Activated naive CD8-positive, alpha-beta T cell treated with anti-CD3 and anti-CD28 coated beads for 36 hours (primary cell): ENCODE measurements at regions not wholly inside any gene's neighbourhood (a gene's known extent, or its start where the extent isn't known, plus 50 kb on each side); places are given as distances from the start of the nearest gene placed in this dataset.

Source experiments
- DNase-seq: peaks from one replicate; pipeline ENCODE4 v3.0.0; 2021
- H3K27ac Mint-ChIP-seq: one replicate; pipeline ENCODE4 v1.8.0; 2022; ENCODE audit warnings: mild to moderate bottlenecking, moderate library complexity, mixed read lengths
- H3K27me3 Mint-ChIP-seq: one replicate; pipeline ENCODE4 v1.8.0; 2022; ENCODE audit warnings: mild to moderate bottlenecking, mixed read lengths
- H3K36me3 Mint-ChIP-seq: one replicate; pipeline ENCODE4 v1.8.0; 2021; ENCODE audit warnings: mild to moderate bottlenecking, mixed read lengths
- H3K4me1 Mint-ChIP-seq: one replicate; pipeline ENCODE4 v1.8.0; 2021; ENCODE audit warnings: mixed read lengths
- H3K4me3 Mint-ChIP-seq: one replicate; pipeline ENCODE4 v1.8.0; 2022; ENCODE audit warnings: mild to moderate bottlenecking, moderate library complexity, mixed read lengths
- H3K9me3 Mint-ChIP-seq: one replicate; pipeline ENCODE4 v1.8.0; 2022; ENCODE audit warnings: mixed read lengths

GRCh38 chr11:80196041-80196440 lies 755.2 kb upstream of the TENM4 start:
- no peak for DNase-seq
- Mint-ChIP-seq H3K9me3 (peaks cover 3% of the 10 kb centered on the region), H3K4me3 (no peak overlapping the region), H3K27me3 (no peaks in the 10 kb centered on the region), H3K4me1 (no peaks in the 10 kb centered on the region), H3K27ac (no peak overlapping the region), H3K36me3 (no peaks in the 10 kb centered on the region)

DNA sequence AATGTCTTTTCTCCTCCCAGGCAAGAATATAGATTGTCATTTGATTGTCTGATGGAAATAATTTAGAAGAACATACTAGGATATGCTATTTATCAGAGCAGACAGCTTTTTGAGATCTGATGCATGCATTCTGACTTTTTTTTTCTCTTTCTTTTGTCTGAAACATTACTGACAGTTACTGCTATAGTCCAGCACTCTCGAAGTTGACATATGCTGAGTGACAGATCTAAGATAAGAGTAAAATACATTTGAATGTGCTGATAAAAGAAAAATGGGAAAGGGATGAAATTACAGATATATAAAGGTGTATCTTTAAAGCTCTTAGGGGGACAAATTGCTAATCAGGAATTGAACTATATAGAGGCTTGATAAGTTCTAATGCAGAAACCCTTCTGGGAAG lies 753.8 kb upstream of the TENM4 start:
- Mint-ChIP-seq H3K36me3 (no peaks in the 10 kb centered on the region), H3K27ac (no peak overlapping the region), H3K4me1 (no peaks in the 10 kb centered on the region), H3K27me3 (no peaks in the 10 kb centered on the region), H3K9me3 (peaks cover 1% of the 10 kb centered on the region), H3K4me3 (no peak overlapping the region)
- DNase-seq, result no peak

DNA sequence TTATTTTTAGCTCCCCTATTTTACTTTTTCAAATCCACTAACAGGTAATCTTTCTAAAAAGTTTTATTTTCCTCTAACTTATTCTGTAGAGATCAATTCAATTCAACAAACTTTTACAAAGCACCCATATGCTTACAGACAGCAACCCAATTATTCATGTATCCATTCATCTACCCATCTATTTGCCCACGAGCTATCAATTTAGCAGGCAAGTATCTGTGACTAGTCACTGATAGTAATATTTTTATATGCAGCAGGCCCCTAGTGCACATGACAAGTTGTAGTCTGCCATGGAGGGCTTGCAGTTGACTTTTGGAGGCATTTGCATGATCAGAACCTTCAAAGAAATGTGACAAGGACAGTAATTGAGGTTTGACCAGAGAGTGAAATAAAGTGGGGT lies 753.2 kb upstream of the TENM4 start:
- no peak for DNase-seq
- Mint-ChIP-seq H3K36me3 (no peaks in the 10 kb centered on the region), H3K4me1 (no peaks in the 10 kb centered on the region), H3K27ac (no peak overlapping the region), H3K9me3 (peaks cover 1% of the 10 kb centered on the region), H3K4me3 (no peak overlapping the region), H3K27me3 (no peaks in the 10 kb centered on the region)

- no peak overlapping the region for H3K4me3 Mint-ChIP-seq
- no peaks in the 10 kb centered on the region for H3K9me3 Mint-ChIP-seq
- no peaks in the 10 kb centered on the region for H3K27me3 Mint-ChIP-seq
- H3K4me1 Mint-ChIP-seq, result no peaks in the 10 kb centered on the region
- no peak overlapping the region for H3K27ac Mint-ChIP-seq
- H3K36me3 Mint-ChIP-seq, result no peaks in the 10 kb centered on the region
- no peak for DNase-seq
Measured at GRCh38 chr11:80188076-80188627, 747.3 kb upstream of the TENM4 start.

GRCh38 chr11:80186692-80187091 lies 745.9 kb upstream of the TENM4 start:
- H3K36me3 Mint-ChIP-seq, result no peaks in the 10 kb centered on the region
- no peak for DNase-seq
- no peaks in the 10 kb centered on the region for H3K9me3 Mint-ChIP-seq
- no peak overlapping the region for H3K4me3 Mint-ChIP-seq
- H3K27me3 Mint-ChIP-seq, result no peaks in the 10 kb centered on the region
- no peak overlapping the region for H3K27ac Mint-ChIP-seq
- H3K4me1 Mint-ChIP-seq, result no peaks in the 10 kb centered on the region

DNA sequence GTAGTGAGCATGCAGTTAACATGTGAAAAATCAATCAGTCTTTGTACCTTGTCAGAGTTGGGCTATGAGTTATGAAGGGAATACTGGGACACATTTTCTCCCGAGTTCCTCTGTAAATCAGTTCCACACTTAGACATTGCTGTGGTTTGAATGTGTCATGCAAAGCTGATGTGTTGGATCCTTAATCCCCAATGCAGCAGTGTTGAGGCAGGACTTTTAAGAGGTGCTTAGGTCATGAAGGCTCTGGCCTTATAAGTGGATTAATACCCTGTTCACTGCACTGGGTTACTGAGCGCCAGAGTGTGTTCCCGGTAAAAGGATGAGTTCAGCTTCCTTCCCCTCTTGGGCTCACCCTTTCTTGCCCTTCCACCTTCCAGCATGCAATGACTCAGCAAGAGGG lies 742.1 kb upstream of the TENM4 start:
- H3K27ac Mint-ChIP-seq, result no peak overlapping the region
- H3K36me3 Mint-ChIP-seq, result no peaks in the 10 kb centered on the region
- peaks cover 4% of the 10 kb centered on the region for H3K9me3 Mint-ChIP-seq
- no peak for DNase-seq
- no peaks in the 10 kb centered on the region for H3K27me3 Mint-ChIP-seq
- no peak overlapping the region for H3K4me3 Mint-ChIP-seq
- no peaks in the 10 kb centered on the region for H3K4me1 Mint-ChIP-seq

GRCh38 chr11:80173371-80174136 lies 732.7 kb upstream of the TENM4 start:
- H3K4me3 Mint-ChIP-seq, result no peak overlapping the region
- no peaks in the 10 kb centered on the region for H3K4me1 Mint-ChIP-seq
- no peak overlapping the region for H3K27ac Mint-ChIP-seq
- H3K27me3 Mint-ChIP-seq, result no peaks in the 10 kb centered on the region
- DNase-seq, result no peak
- H3K36me3 Mint-ChIP-seq, result no peaks in the 10 kb centered on the region
- peaks cover 23% of the 10 kb centered on the region for H3K9me3 Mint-ChIP-seq

- Mint-ChIP-seq H3K4me1 (no peaks in the 10 kb centered on the region), H3K4me3 (no peak overlapping the region), H3K9me3 (peaks cover 15% of the 10 kb centered on the region), H3K27ac (no peak overlapping the region), H3K27me3 (no peaks in the 10 kb centered on the region), H3K36me3 (no peaks in the 10 kb centered on the region)
- no peak for DNase-seq
Measured at GRCh38 chr11:80168796-80169195, 728.0 kb upstream of the TENM4 start.

GRCh38 chr11:80167766-80168165 lies 726.9 kb upstream of the TENM4 start:
- Mint-ChIP-seq H3K27me3 (no peaks in the 10 kb centered on the region), H3K27ac (no peak overlapping the region), H3K9me3 (peaks cover 15% of the 10 kb centered on the region), H3K4me3 (no peak overlapping the region), H3K4me1 (no peaks in the 10 kb centered on the region), H3K36me3 (no peaks in the 10 kb centered on the region)
- no peak for DNase-seq

GRCh38 chr11:80165744-80166143 lies 724.9 kb upstream of the TENM4 start:
- DNase-seq, result no peak
- Mint-ChIP-seq H3K4me1 (no peaks in the 10 kb centered on the region), H3K27ac (no peak overlapping the region), H3K9me3 (peaks cover 6% of the 10 kb centered on the region), H3K27me3 (no peaks in the 10 kb centered on the region), H3K4me3 (no peak overlapping the region), H3K36me3 (no peaks in the 10 kb centered on the region)

DNA sequence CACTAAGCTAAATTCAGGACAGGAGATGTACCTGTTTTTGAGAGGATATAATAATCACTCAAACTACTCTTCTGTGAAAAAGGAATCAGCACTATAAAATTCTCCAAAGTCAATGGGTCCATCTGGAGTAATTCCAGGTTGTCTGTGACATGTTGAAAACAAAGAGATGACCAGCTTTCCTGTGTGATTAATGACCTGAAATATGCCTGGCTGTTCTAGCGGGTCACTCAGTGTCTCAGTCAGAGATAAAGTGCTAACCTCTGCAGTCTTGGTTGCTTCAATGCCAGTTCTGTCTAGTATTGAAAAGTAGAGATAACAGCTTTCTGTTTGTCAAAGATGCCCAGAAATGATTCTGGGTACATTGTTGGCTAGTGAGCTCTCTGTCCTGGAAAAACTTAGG lies 722.6 kb upstream of the TENM4 start:
- H3K4me1 Mint-ChIP-seq, result no peaks in the 10 kb centered on the region
- no peaks in the 10 kb centered on the region for H3K36me3 Mint-ChIP-seq
- H3K27me3 Mint-ChIP-seq, result no peaks in the 10 kb centered on the region
- H3K27ac Mint-ChIP-seq, result no peak overlapping the region
- no peak overlapping the region for H3K4me3 Mint-ChIP-seq
- no peak for DNase-seq
- H3K9me3 Mint-ChIP-seq, result no peaks in the 10 kb centered on the region

GRCh38 chr11:80163011-80163410 lies 722.2 kb upstream of the TENM4 start:
- no peak overlapping the region for H3K27ac Mint-ChIP-seq
- no peaks in the 10 kb centered on the region for H3K4me1 Mint-ChIP-seq
- H3K4me3 Mint-ChIP-seq, result no peak overlapping the region
- DNase-seq, result no peak
- H3K36me3 Mint-ChIP-seq, result no peaks in the 10 kb centered on the region
- H3K27me3 Mint-ChIP-seq, result no peaks in the 10 kb centered on the region
- H3K9me3 Mint-ChIP-seq, result no peaks in the 10 kb centered on the region

- H3K27ac Mint-ChIP-seq, result no peak overlapping the region
- H3K36me3 Mint-ChIP-seq, result no peaks in the 10 kb centered on the region
- no peak for DNase-seq
- H3K27me3 Mint-ChIP-seq, result no peaks in the 10 kb centered on the region
- no peaks in the 10 kb centered on the region for H3K4me1 Mint-ChIP-seq
- H3K9me3 Mint-ChIP-seq, result no peaks in the 10 kb centered on the region
- H3K4me3 Mint-ChIP-seq, result no peak overlapping the region
Measured at GRCh38 chr11:80162387-80162786, 721.6 kb upstream of the TENM4 start.

DNA sequence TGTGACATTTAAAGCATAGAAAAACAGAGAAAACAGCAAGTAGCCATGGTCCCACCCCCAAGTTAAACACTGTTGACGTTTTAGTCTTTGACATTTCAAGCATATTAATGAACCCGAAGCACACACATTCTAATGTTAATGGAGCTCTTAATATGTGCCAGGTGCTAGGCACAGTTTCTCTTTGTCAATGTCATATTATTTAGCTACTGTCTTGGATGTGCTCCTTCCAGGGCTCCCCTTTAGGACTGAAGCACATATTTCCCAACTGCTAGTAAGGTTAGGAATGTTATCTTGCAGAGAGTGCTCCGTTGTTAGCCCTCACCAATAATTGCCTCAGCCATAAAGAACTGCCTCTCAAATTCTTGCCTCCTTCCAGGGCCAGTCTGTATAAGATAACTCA lies 716.6 kb upstream of the TENM4 start:
- H3K27ac Mint-ChIP-seq, result no peak overlapping the region
- H3K9me3 Mint-ChIP-seq, result no peaks in the 10 kb centered on the region
- no peak for DNase-seq
- H3K36me3 Mint-ChIP-seq, result no peaks in the 10 kb centered on the region
- no peaks in the 10 kb centered on the region for H3K4me1 Mint-ChIP-seq
- no peaks in the 10 kb centered on the region for H3K27me3 Mint-ChIP-seq
- no peak overlapping the region for H3K4me3 Mint-ChIP-seq

GRCh38 chr11:80156062-80156461 lies 715.2 kb upstream of the TENM4 start:
- no peaks in the 10 kb centered on the region for H3K27me3 Mint-ChIP-seq
- no peak overlapping the region for H3K4me3 Mint-ChIP-seq
- H3K9me3 Mint-ChIP-seq, result no peaks in the 10 kb centered on the region
- H3K27ac Mint-ChIP-seq, result no peak overlapping the region
- DNase-seq, result no peak
- no peaks in the 10 kb centered on the region for H3K36me3 Mint-ChIP-seq
- H3K4me1 Mint-ChIP-seq, result no peaks in the 10 kb centered on the region

DNA sequence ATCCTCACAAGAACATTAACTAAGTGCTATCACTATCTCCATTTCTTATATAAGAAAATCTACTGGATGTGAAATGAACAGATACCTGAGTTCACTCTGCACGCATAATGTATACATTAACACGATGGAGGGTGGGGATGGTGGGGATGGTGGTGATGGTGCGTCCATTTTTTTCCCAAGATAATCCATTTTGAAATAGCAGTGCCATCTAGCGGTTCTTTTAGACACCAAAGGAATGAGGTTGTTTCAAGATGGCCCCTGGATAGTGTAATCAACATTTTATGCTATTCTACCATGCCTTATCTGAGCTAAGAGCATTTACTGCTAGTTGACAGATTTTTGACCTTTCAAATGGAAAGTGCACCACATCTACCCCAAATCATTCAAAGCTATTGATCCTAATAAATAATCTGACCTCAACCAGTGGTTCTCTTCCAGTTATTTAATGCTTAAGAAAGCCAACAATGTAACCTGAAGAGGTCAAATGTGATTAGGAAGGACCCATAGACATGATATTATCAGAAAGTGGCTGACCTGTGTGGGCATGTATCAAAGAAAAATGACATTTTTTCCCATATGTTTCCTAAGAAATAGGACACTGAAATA lies 714.7 kb upstream of the TENM4 start:
- Mint-ChIP-seq H3K27ac (no peak overlapping the region), H3K4me3 (no peak overlapping the region), H3K4me1 (no peaks in the 10 kb centered on the region), H3K27me3 (no peaks in the 10 kb centered on the region), H3K36me3 (no peaks in the 10 kb centered on the region), H3K9me3 (no peaks in the 10 kb centered on the region)
- no peak for DNase-seq
